DND-41 (cell line): ENCODE measurements at regions not wholly inside any gene's neighbourhood (a gene's known extent, or its start where the extent isn't known, plus 50 kb on each side); places are given as distances from the start of the nearest gene placed in this dataset.

ENCODE experiments used
- ATAC-seq: fragments of 200-7000 bp; cut with Tn5 transposase; 3 replicates; pipeline ENCODE4 v1.9.1; 2021; ENCODE audit warnings: low read depth; ENCODE audit not compliant: insufficient read depth
- DNase-seq: peaks from one replicate; pipeline ENCODE4 v3.0.0-alpha.2; 2020
- H2AFZ ChIP-seq: 2 replicates; pipeline ENCODE4 v1.6.0; 2012; ENCODE audit warnings: low read depth, low read length
- H3K27ac ChIP-seq: 2 replicates; pipeline ENCODE4 v1.5.1; 2012; ENCODE audit warnings: low read length, inconsistent platforms
- H3K27me3 ChIP-seq: fragments of 200-600 bp; sonication (generic); 2 replicates; pipeline ENCODE4 v1.6.0; 2012; ENCODE audit warnings: low read length, mild to moderate bottlenecking, inconsistent platforms; ENCODE audit not compliant: insufficient read depth, poor library complexity
- H3K36me3 ChIP-seq: 2 replicates; pipeline ENCODE4 v1.5.1; 2012; ENCODE audit warnings: low read length, inconsistent platforms; ENCODE audit not compliant: insufficient read depth
- H3K4me1 ChIP-seq: 2 replicates; pipeline ENCODE4 v1.5.1; 2012; ENCODE audit warnings: mild to moderate bottlenecking, low read length; ENCODE audit not compliant: insufficient read depth
- H3K4me2 ChIP-seq: 2 replicates; pipeline ENCODE4 v1.6.0; 2012; ENCODE audit warnings: mild to moderate bottlenecking, moderate library complexity, low read length, inconsistent platforms; ENCODE audit not compliant: insufficient read depth
- H3K4me3 ChIP-seq, 2 experiments: fragments of 200-600 bp in 1 of 2; shearing (Covaris generic) in 1 of 2; 2 replicates each; pipeline ENCODE4 v1.5.1; 2012 to 2016; ENCODE audit warnings: inconsistent platforms in 2 of 2, low read length in 2 of 2, mild to moderate bottlenecking in 2 of 2, low read depth in 1 of 2, moderate library complexity in 1 of 2
- H3K79me2 ChIP-seq: 2 replicates; pipeline ENCODE4 v1.6.0; 2012; ENCODE audit warnings: low read length, inconsistent platforms; ENCODE audit not compliant: insufficient read depth
- H3K9ac ChIP-seq: 2 replicates; pipeline ENCODE4 v1.6.0; 2012; ENCODE audit warnings: low read depth, mild to moderate bottlenecking, inconsistent platforms, low read length, moderate library complexity
- H3K9me3 ChIP-seq: 2 replicates; pipeline ENCODE4 v1.5.1; 2012; ENCODE audit warnings: low read length, moderate library complexity, mild to moderate bottlenecking, inconsistent platforms; ENCODE audit not compliant: insufficient read depth, severe bottlenecking
- H4K20me1 ChIP-seq: 2 replicates; pipeline ENCODE4 v1.6.0; 2012; ENCODE audit warnings: low read length; ENCODE audit not compliant: insufficient read depth
- EZH2 ChIP-seq: IDR thresholded peaks from 3 replicates; pipeline ENCODE4 v1.6.1; 2012; ENCODE audit warnings: borderline replicate concordance, low read depth, mild to moderate bottlenecking, moderate library complexity, low read length, inconsistent platforms; ENCODE audit not compliant: severe bottlenecking
- TF ChIP-seq, protein P1 (sequence below): IDR thresholded peaks from 2 replicates; pipeline ENCODE4 v1.5.1; 2012; ENCODE audit warnings: borderline replicate concordance, low read length, moderate library complexity, mild to moderate bottlenecking; ENCODE audit not compliant: poor library complexity, severe bottlenecking; ENCODE audit errors: extremely low read depth

DNA sequence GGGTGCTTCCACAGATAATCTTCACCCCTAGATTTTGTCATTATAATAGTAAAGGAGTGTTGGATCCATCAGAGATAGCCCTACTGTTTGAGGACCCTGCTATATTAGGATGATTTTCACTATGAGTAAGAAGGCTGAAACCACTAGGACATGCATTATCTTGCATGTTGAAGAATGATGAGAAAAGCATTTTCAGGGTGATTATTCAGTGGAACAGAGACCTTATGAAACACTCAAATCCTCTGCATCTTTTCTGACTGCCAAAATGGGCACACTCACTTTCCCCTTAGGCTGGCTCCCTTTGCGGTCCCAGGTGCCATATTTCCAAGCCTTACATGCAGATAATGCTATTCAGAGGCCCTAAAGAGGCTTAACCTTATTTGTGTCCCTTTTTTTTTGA, 296.9 kb downstream of the RND3 start:
- Histone ChIP-seq H3K4me2 (no peak overlapping the region), H3K4me3 (no peak overlapping the region), H3K79me2 (no peaks in the 10 kb centered on the region), H3K9ac (no peak overlapping the region), H3K27me3 (no peaks in the 10 kb centered on the region), H3K27ac (no peak overlapping the region), H3K36me3 (no peaks in the 10 kb centered on the region), H4K20me1 (no peaks in the 10 kb centered on the region), H2AFZ (no peak overlapping the region), H3K4me1 (0 out of 2 replicates have a peak, but pooled peaks cover 7% of the 10 kb centered on the region), H3K9me3 (no peaks in the 10 kb centered on the region)
- DNase-seq, result no peak
- no peak for ATAC-seq
- TF ChIP-seq, protein P1, sequence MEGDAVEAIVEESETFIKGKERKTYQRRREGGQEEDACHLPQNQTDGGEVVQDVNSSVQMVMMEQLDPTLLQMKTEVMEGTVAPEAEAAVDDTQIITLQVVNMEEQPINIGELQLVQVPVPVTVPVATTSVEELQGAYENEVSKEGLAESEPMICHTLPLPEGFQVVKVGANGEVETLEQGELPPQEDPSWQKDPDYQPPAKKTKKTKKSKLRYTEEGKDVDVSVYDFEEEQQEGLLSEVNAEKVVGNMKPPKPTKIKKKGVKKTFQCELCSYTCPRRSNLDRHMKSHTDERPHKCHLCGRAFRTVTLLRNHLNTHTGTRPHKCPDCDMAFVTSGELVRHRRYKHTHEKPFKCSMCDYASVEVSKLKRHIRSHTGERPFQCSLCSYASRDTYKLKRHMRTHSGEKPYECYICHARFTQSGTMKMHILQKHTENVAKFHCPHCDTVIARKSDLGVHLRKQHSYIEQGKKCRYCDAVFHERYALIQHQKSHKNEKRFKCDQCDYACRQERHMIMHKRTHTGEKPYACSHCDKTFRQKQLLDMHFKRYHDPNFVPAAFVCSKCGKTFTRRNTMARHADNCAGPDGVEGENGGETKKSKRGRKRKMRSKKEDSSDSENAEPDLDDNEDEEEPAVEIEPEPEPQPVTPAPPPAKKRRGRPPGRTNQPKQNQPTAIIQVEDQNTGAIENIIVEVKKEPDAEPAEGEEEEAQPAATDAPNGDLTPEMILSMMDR, result no peak
- TF ChIP-seq EZH2, result no peak

DNA sequence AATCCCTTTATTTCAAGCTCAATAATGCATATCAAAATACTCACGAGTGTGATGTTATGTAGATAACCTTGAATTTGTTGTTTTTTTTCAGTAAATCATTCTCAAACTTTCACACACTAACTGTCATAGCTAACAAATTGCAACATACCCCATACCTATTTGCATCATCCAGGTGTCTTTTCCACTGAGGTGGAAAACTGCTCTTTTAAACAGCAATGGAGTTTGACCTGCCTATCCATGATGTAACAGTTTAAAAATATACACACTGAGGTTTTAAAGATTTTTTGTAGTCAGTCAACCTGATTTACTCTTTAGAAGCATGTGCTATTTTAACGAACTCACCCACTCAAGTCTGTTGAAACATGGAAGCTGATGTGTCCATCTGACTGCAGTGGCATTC, 298.7 kb downstream of the RND3 start:
- H3K36me3 ChIP-seq, result no peaks in the 10 kb centered on the region
- 0 out of 2 replicates have a peak, but pooled peaks cover 7% of the 10 kb centered on the region for H3K4me1 ChIP-seq
- H3K9ac ChIP-seq, result no peak overlapping the region
- no peak for DNase-seq
- no peaks in the 10 kb centered on the region for H3K9me3 ChIP-seq
- H3K4me2 ChIP-seq, result no peak overlapping the region
- H3K27ac ChIP-seq, result no peak overlapping the region
- no peaks in the 10 kb centered on the region for H3K27me3 ChIP-seq
- ATAC-seq, result no peak
- H3K79me2 ChIP-seq, result no peaks in the 10 kb centered on the region
- H3K4me3 ChIP-seq, result no peak overlapping the region
- no peaks in the 10 kb centered on the region for H4K20me1 ChIP-seq
- no peak overlapping the region for H2AFZ ChIP-seq
- no peak for TF ChIP-seq EZH2
- TF ChIP-seq, protein P1, result no peak

DNA sequence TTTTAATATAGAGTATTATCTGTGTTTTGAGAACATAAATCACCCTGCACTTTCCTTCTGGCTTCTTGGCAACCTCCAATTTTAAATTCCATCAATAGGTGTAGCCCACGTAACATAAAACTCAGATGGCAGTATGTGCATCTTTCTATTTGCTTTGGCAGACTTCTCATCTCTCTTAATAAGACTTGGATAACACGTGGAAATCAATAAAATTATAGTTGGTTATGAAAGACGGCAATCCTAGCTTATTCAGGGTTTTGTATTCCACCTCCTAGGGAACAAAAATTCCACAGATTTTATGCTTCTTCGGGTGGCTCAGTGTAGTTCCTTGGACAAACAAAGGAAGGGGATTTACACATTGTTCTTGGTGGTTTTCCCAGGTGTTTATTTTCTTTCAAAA, 299.3 kb downstream of the RND3 start:
- no peaks in the 10 kb centered on the region for H3K36me3 ChIP-seq
- H3K4me3 ChIP-seq, result no peak overlapping the region
- no peaks in the 10 kb centered on the region for H4K20me1 ChIP-seq
- H3K4me1 ChIP-seq, result 0 out of 2 replicates have a peak, but pooled peaks cover 7% of the 10 kb centered on the region
- H2AFZ ChIP-seq, result no peak overlapping the region
- no peaks in the 10 kb centered on the region for H3K27me3 ChIP-seq
- no peaks in the 10 kb centered on the region for H3K9me3 ChIP-seq
- no peaks in the 10 kb centered on the region for H3K79me2 ChIP-seq
- no peak for DNase-seq
- TF ChIP-seq, protein P1, result no peak
- TF ChIP-seq EZH2, result no peak
- no peak overlapping the region for H3K9ac ChIP-seq
- ATAC-seq, result no peak
- no peak overlapping the region for H3K4me2 ChIP-seq
- H3K27ac ChIP-seq, result no peak overlapping the region
